HG03196 (cell line): ENCODE measurements at regions not wholly inside any gene's neighbourhood (a gene's known extent, or its start where the extent isn't known, plus 50 kb on each side); places are given as distances from the start of the nearest gene placed in this dataset.

Source experiments
- ATAC-seq: cut with Tn5 transposase; IDR thresholded peaks from one replicate; pipeline ENCODE4 v1.9.1; 2021; ENCODE audit not compliant: unreplicated experiment

- ATAC-seq, result no peak
Measured at GRCh38 chr5:8234179-8234770, 365.3 kb downstream of the MTRR start.

- no peak for ATAC-seq
Measured at GRCh38 chr5:8238080-8238479, 369.1 kb downstream of the MTRR start.

- ATAC-seq, result no peak
Measured at GRCh38 chr5:8239198-8239597, 370.2 kb downstream of the MTRR start.

GRCh38 chr5:8239646-8240045 is 370.7 kb downstream of the MTRR start:
- no peak for ATAC-seq

- ATAC-seq, result no peak
Measured at GRCh38 chr5:8241076-8241475, 372.1 kb downstream of the MTRR start.

- ATAC-seq, result no peak
Measured at GRCh38 chr5:8241558-8241957, 372.6 kb downstream of the MTRR start.

GRCh38 chr5:8247049-8247899 is 378.3 kb downstream of the MTRR start:
- no peak for ATAC-seq

GRCh38 chr5:8253376-8253775 is 384.4 kb downstream of the MTRR start:
- no peak for ATAC-seq

GRCh38 chr5:8254674-8255073 is 385.7 kb downstream of the MTRR start:
- no peak for ATAC-seq

- ATAC-seq, result no peak
Measured at GRCh38 chr5:8258801-8259200, 389.9 kb downstream of the MTRR start.

GRCh38 chr5:8270246-8270645 is 401.3 kb downstream of the MTRR start:
- no peak for ATAC-seq

- ATAC-seq, result no peak
Measured at GRCh38 chr5:8280711-8281363, 411.9 kb downstream of the MTRR start.

GRCh38 chr5:8288334-8288733 is 419.4 kb downstream of the MTRR start:
- ATAC-seq, result no peak

- no peak for ATAC-seq
Measured at GRCh38 chr5:8288897-8289516, 420.1 kb downstream of the MTRR start.

GRCh38 chr5:8289779-8290178 is 420.8 kb downstream of the MTRR start:
- no peak for ATAC-seq

GRCh38 chr5:8290721-8291120 is 421.8 kb downstream of the MTRR start:
- no peak for ATAC-seq

- ATAC-seq, result no peak
Measured at GRCh38 chr5:8291641-8292040, 422.7 kb downstream of the MTRR start.

- no peak for ATAC-seq
Measured at GRCh38 chr5:8295141-8295540, 426.2 kb downstream of the MTRR start.

GRCh38 chr5:8299716-8300115 is 430.8 kb downstream of the MTRR start:
- no peak for ATAC-seq

GRCh38 chr5:8304341-8304740 is 435.4 kb downstream of the MTRR start:
- no peak for ATAC-seq

GRCh38 chr5:8306288-8306896 is 437.4 kb downstream of the MTRR start:
- ATAC-seq, result no peak
